NCI-H128 (cell line): ENCODE measurements at regions not wholly inside any gene's neighbourhood (a gene's known extent, or its start where the extent isn't known, plus 50 kb on each side); places are given as distances from the start of the nearest gene placed in this dataset.
"Not testable (repeated sequence)": the region's sequence is repeated elsewhere in the genome, so short reads cannot be mapped to it uniquely, and the experiment has no call there.

Experiments used
- DNase-seq: peaks from one replicate; lab custom pipeline; 2025; ENCODE audit not compliant: unreplicated experiment; lab: John Stamatoyannopoulos, UW

GRCh38 chr12:47491516-47492305, 214.1 kb downstream of the RPAP3 start:
- no peak for DNase-seq

DNA sequence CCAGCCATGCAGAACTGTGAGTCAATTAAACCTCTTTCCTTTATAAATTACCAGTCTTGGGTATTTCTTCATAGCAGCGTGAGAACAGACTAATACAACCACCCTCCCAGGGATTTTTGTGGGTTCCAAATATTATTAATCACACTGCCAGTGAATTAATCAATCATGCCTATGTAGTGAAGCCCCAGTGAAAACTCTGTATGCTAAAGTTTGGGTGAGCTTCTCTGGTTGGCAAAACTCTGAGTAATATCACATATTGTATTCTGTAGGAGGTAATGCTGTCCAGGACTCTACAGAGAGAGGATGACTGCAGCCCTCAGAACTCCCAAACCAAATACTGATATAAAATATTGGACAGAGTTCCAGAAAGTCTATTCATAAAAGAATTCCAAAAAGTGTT, 216.9 kb downstream of the RPAP3 start:
- no peak for DNase-seq

- DNase-seq, result no peak
Measured at GRCh38 chr12:47481041-47481440, 224.8 kb downstream of the RPAP3 start.

DNA sequence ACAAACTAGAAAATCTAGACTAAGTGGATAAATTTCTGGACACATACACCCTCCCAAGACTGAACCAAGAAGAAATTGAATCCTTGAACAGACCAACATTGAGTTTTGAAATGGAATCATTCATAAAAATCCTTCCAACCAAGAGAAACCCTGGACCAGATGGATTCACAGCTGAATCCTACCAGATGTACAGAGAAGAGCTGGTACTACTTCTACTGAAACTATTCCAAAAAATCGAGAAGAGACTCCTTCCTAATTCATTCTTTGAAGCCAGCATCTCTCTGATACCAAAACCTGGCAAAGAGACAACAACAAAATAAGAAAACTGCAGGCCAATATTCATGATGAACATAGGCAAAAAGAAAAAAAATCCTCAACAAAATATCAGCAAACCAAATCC, 227.4 kb downstream of the RPAP3 start:
- DNase-seq, result no peak

DNA sequence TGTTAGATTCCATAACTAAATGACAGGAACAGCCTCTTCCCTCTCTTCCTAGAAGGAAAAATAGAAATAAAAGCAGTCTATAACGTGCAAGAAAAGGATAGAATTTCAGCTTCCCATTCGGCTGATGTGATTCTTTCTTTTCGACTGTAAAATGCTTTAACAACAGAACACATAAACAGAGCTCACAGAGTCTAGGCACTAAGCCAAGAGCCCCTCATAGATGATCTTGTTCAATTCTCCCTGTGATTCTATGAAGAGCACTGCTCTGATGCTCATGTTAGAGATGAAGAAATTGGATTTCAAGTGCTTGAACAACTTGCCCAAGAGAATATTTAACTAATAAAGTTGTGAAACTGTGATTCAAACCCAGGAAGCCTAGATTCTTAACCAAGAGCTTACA, 232.7 kb downstream of the RPAP3 start:
- no peak for DNase-seq

GRCh38 chr12:47470349-47470748, 235.5 kb downstream of the RPAP3 start:
- DNase-seq, result not testable (repeated sequence)

DNA sequence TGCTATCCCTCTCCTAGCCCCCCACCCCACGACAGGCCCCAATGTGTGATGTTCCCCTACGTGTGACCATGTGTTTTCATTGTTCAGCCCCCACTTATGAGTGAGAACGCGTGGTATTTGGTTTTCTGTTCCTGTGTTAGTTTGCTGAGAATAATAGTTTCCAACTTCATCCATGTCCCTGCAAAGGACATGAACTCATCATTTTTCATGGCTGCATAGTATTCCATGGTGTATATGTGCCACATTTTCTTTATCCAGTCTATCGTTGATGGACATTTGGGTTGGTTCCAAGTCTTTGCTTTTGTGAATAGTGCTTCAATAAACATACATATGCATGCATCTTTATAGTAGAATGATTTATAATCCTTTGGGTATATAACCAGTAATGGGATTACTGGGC, 241.9 kb downstream of the RPAP3 start:
- DNase-seq, result not testable (repeated sequence)

- DNase-seq, result no peak
Measured at GRCh38 chr12:47458279-47458678, 247.6 kb downstream of the RPAP3 start.

GRCh38 chr12:47449797-47450196, 256.0 kb downstream of the RPAP3 start:
- DNase-seq, result no peak

- DNase-seq, result no peak
Measured at GRCh38 chr12:47442310-47442709, 263.5 kb downstream of the RPAP3 start.

- no peak for DNase-seq
Measured at GRCh38 chr12:47441490-47441889, 264.3 kb downstream of the RPAP3 start.

- DNase-seq, result no peak
Measured at GRCh38 chr12:47438175-47438574, 267.7 kb downstream of the RPAP3 start.

DNA sequence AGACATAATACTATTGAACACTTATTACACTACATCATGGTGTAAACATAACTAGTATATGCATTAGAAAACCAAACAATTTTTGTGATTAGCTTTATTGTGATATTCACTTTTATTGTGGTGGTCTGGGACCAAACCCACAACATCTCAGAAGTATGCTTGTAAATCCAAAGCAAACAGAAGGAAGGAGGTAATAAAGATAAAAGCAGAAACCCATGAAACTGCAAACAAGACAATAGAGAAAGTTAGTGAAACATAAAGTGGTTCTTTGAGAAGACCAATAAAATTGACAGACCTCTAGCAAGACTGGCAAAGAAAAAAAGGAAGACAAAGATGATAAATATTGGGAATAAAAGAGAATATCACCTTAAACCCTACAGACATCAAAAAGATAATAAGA, 268.3 kb downstream of the RPAP3 start:
- no peak for DNase-seq

- no peak for DNase-seq
Measured at GRCh38 chr12:47433876-47434275, 272.0 kb downstream of the RPAP3 start.

GRCh38 chr12:47426678-47427309, 279.0 kb downstream of the RPAP3 start:
- DNase-seq, result not testable (repeated sequence)

GRCh38 chr12:47422611-47423010, 283.2 kb downstream of the RPAP3 start:
- no peak for DNase-seq

DNA sequence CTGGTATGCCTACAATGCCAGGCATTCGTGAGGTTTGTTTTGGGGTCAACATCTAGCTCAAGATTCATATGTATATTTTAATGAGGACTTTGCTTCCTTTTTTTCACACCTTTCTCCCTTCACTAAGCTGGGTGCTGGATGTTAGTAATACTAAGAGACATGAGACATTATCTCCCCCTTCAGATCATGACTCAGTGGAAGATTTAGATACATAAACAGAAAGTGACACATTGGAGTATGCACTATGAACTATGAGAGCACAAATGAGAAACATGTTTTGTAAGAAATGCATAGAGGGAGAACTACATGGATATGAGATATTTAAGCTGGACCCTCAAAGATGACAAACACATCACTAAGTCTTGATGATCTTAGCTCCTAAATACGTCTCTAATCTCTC, 286.3 kb downstream of the RPAP3 start:
- no peak for DNase-seq

DNA sequence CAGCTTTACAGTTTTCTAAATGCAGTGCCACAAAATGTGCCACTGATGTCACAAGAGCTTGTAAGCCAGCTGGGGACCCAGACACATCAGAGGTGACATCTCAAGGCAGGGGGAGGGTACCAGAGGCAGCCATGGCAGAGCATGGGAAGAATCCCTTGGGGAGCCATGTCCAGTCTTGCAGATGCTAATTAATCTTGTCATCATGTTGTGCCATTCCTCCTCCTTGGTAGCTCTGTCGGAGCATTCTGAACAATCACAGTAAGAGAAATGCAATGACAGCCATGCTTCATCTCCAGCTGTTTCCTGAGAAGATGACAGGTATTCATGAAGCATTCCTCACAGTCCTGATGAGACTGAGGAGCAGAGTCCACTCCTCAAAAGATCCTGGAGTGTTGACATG, 287.9 kb downstream of the RPAP3 start:
- DNase-seq, result no peak

GRCh38 chr12:47417121-47417520, 288.7 kb downstream of the RPAP3 start:
- no peak for DNase-seq

DNA sequence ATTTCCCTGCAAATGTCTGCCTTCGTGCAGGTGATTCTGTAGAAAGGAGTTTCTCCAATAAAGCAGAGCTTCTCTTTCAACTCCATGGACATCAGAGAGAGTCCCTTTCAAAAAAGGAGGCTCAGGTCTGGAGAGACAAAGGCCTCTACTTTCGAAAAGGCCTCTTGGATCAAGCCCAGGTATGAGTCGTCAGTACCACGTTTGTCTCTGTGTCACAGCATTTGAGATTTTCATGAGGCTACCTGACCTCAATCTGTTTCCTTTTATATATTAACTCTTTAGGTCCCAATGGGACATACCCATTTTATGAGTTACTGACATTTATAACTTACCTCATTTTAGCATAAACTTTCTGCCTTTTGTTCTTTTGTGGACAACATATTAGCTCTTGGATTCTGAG, 290.8 kb downstream of the RPAP3 start:
- no peak for DNase-seq

GRCh38 chr12:47414511-47414910, 291.3 kb downstream of the RPAP3 start:
- no peak for DNase-seq

GRCh38 chr12:47413806-47414205, 292.0 kb downstream of the RPAP3 start:
- no peak for DNase-seq
